ENCODE measurements at regions not wholly inside any gene's neighbourhood (a gene's known extent, or its start where the extent isn't known, plus 50 kb on each side); places are given as distances from the start of the nearest gene placed in this dataset.

- TF ChIP-seq CTCF (IDR thresholded peaks at IDR 0.05) (no peak), EZH2 (IDR thresholded peaks at IDR 0.05; ENCODE audit: borderline replicate concordance, insufficient read depth, low read depth, low read length, poor library complexity, severe bottlenecking) (no peak)
These were observed 326.7 kb upstream of the PITX2 start for GRCh38 chr4:110949542-110949941.

Measured in B cell (primary cell).